ENCODE measurements at regions not wholly inside any gene's neighbourhood (a gene's known extent, or its start where the extent isn't known, plus 50 kb on each side); places are given as distances from the start of the nearest gene placed in this dataset.

DNA sequence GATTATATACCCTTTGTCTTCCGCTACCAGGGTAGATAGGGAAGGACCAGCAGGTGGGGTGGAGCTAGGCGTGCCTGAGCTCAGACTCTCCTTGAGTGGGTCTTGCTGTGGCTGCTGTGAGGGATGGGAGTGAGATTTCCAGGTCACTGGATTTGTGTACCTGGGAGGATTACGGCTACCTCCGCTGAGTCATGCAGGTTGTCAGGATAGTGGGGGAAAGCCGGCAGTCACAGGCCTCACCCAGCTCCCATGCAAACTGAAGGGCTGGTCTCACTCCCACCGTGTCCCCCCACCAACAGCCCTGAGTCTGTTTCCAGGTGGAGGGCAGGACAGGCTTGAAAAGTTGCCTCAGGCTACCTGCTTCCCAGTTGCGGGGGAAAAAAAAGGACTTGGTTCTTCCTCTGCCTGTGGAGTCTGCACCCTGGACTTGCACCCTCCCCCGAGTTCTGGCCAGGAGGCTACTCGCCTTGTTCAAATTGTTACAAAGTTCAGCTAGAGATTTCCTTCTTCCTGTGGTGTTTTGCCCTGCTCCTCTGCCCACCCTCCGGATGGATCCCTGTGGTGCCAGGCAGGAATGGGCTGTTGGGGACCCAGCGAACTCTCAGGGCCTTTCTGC, 268.3 kb downstream of the VAPA start:
- no peaks in the 10 kb centered on the region for H3K4me1 Mint-ChIP-seq (ENCODE audit: insufficient read depth, unreplicated experiment)
- no peaks in the 10 kb centered on the region for H3K27me3 Mint-ChIP-seq (ENCODE audit: insufficient read depth, unreplicated experiment)
- POLR2A ChIA-PET, result interaction anchor here (1.2 kb wide), 1 partner anchor 13 kb away, joined by 4 read pairs; no protein-coding TSS in a partner anchor
- DNase-seq (ENCODE audit: unreplicated experiment), result no peak
- TF ChIP-seq, protein P1, sequence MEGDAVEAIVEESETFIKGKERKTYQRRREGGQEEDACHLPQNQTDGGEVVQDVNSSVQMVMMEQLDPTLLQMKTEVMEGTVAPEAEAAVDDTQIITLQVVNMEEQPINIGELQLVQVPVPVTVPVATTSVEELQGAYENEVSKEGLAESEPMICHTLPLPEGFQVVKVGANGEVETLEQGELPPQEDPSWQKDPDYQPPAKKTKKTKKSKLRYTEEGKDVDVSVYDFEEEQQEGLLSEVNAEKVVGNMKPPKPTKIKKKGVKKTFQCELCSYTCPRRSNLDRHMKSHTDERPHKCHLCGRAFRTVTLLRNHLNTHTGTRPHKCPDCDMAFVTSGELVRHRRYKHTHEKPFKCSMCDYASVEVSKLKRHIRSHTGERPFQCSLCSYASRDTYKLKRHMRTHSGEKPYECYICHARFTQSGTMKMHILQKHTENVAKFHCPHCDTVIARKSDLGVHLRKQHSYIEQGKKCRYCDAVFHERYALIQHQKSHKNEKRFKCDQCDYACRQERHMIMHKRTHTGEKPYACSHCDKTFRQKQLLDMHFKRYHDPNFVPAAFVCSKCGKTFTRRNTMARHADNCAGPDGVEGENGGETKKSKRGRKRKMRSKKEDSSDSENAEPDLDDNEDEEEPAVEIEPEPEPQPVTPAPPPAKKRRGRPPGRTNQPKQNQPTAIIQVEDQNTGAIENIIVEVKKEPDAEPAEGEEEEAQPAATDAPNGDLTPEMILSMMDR (IDR thresholded peaks at IDR 0.05; ENCODE audit: unreplicated experiment), result no peak
- H3K36me3 Mint-ChIP-seq (ENCODE audit: insufficient read depth, unreplicated experiment), result no peaks in the 10 kb centered on the region
- intact Hi-C loops (cut with micrococcal nuclease), result no loop called here
- no peak overlapping the region for H3K27ac Mint-ChIP-seq (ENCODE audit: low read depth, unreplicated experiment)
- H3K4me3 Mint-ChIP-seq (ENCODE audit: unreplicated experiment), result no peak overlapping the region
- no peaks in the 10 kb centered on the region for H3K9me3 Mint-ChIP-seq (ENCODE audit: unreplicated experiment)
- CTCF ChIA-PET, result interaction anchor here (0.7 kb wide), 2 partner anchors 9 to 13 kb away, joined by 3 to 4 read pairs; no protein-coding TSS in a partner anchor
- BruUV-seq (replicated peaks), result no TSS peak

DNA sequence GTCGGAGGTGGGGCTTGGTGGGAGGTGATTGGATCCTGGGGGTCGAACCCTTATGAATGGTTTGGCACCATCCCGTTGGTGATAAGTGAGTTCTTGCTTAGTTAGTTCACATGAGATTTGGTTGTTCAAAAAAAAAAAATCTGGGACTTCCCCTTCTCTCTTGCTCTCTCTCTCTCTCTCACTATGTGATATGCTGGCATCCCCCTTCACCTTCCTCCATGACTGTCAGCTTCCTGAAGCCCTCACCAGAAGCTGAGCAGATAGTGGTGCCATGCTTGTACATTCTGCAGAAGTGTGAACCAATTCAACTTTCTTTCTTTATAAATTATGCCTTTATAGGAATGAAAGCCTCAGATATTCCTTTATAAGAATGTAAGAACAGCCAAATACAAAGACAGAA, 269.7 kb upstream of the APCDD1 start:
- Mint-ChIP-seq H3K4me1 (ENCODE audit: insufficient read depth, unreplicated experiment) (no peaks in the 10 kb centered on the region), H3K27me3 (ENCODE audit: insufficient read depth, unreplicated experiment) (no peaks in the 10 kb centered on the region), H3K4me3 (ENCODE audit: unreplicated experiment) (no peak overlapping the region), H3K36me3 (ENCODE audit: insufficient read depth, unreplicated experiment) (no peaks in the 10 kb centered on the region), H3K9me3 (ENCODE audit: unreplicated experiment) (no peaks in the 10 kb centered on the region), H3K27ac (ENCODE audit: low read depth, unreplicated experiment) (no peak overlapping the region)
- no peak for DNase-seq (ENCODE audit: unreplicated experiment)
- CTCF ChIA-PET, result no interaction called here
- BruUV-seq (replicated peaks), result no TSS peak
- TF ChIP-seq, protein P1 (IDR thresholded peaks at IDR 0.05; ENCODE audit: unreplicated experiment), result no peak
- POLR2A ChIA-PET, result no interaction called here
- intact Hi-C loops (cut with micrococcal nuclease), result no loop called here

DNA sequence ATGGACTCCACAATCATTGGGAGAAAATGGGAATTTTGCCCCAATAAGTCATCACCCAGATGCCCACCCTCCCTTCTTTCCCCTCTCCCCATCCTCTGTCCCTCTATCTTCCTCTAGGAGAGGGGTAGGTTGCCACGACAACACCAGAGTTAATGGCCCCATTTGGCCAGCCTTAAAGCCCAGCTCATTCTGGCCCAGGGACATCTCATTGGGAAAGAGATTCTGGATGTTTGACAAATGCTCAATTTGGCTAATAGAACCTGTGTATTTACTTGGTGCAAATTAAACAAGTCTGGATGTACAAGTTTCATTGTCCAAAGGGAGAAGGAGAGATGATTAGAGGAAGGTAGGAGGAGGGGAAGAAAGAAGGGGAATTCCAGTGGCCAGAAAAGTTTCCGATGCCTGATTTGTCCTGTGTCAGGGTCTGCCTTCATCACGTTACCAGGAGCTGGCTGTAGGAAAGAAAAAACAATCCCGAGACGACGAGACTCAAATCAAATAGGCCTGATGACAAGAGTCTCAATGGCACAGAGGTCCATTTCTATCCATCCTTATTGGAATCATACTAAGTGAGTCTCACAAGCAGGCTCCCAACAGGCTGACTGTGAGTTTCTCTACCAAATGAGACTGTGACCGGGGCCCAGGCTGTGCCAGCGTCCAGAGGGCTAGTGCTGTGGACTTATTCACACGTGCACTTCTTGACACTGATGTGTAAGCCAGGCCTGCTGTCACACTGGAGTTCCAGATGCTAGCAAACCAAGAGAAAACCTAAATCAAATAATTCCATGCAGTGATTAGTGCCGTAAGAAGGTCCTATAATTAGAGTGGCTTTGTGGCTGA, 265.2 kb upstream of the APCDD1 start:
- no peak overlapping the region for H3K4me3 Mint-ChIP-seq (ENCODE audit: unreplicated experiment)
- ChIA-PET POLR2A (no interaction called here), CTCF (no interaction called here)
- intact Hi-C loops (cut with micrococcal nuclease), result no loop called here
- H3K27me3 Mint-ChIP-seq (ENCODE audit: insufficient read depth, unreplicated experiment), result no peaks in the 10 kb centered on the region
- no peak overlapping the region for H3K27ac Mint-ChIP-seq (ENCODE audit: low read depth, unreplicated experiment)
- H3K9me3 Mint-ChIP-seq (ENCODE audit: unreplicated experiment), result no peaks in the 10 kb centered on the region
- H3K36me3 Mint-ChIP-seq (ENCODE audit: insufficient read depth, unreplicated experiment), result no peaks in the 10 kb centered on the region
- BruUV-seq (replicated peaks), result no TSS peak
- DNase-seq (ENCODE audit: unreplicated experiment), result no peak
- no peaks in the 10 kb centered on the region for H3K4me1 Mint-ChIP-seq (ENCODE audit: insufficient read depth, unreplicated experiment)
- TF ChIP-seq, protein P1 (IDR thresholded peaks at IDR 0.05; ENCODE audit: unreplicated experiment), result no peak

DNA sequence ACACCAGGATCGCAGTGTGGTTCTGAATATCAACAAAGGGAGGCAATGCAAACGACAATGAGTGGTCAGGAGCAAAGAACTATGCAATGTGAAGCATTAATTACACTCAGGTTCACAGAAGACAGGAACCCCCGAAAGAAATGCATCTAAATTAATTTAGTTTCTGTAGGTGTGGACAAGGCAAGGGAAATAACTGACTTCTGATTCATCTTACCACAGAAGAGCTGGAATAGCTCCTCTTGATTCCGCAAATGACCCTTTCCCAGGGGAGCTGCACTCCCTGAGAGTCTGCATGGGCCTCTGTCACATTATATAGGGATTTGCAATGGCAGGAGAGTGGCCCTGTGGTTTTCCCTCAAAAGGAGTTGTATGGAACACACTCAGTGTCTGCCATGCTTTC, 263.9 kb upstream of the APCDD1 start:
- CTCF ChIA-PET, result no interaction called here
- intact Hi-C loops (cut with micrococcal nuclease), result no loop called here

More for the DNA sequence above, 263.9 kb upstream of the APCDD1 start:
- Mint-ChIP-seq H3K36me3 (ENCODE audit: insufficient read depth, unreplicated experiment) (no peaks in the 10 kb centered on the region), H3K4me3 (ENCODE audit: unreplicated experiment) (no peak overlapping the region), H3K27me3 (ENCODE audit: insufficient read depth, unreplicated experiment) (no peaks in the 10 kb centered on the region), H3K9me3 (ENCODE audit: unreplicated experiment) (no peaks in the 10 kb centered on the region), H3K27ac (ENCODE audit: low read depth, unreplicated experiment) (no peak overlapping the region), H3K4me1 (ENCODE audit: insufficient read depth, unreplicated experiment) (no peaks in the 10 kb centered on the region)
- TF ChIP-seq, protein P1 (IDR thresholded peaks at IDR 0.05; ENCODE audit: unreplicated experiment), result no peak
- no peak for DNase-seq (ENCODE audit: unreplicated experiment)
- POLR2A ChIA-PET, result no interaction called here
- BruUV-seq (replicated peaks), result no TSS peak
